SKM-1 treated with dmso at 0.1 percent for 144 hours (cell line): ENCODE measurements at regions not wholly inside any gene's neighbourhood (a gene's known extent, or its start where the extent isn't known, plus 50 kb on each side); places are given as distances from the start of the nearest gene placed in this dataset.

Experiments
- DNase-seq: peaks from one replicate; lab custom pipeline; 2025; ENCODE audit not compliant: unreplicated experiment; lab: John Stamatoyannopoulos, UW

DNA sequence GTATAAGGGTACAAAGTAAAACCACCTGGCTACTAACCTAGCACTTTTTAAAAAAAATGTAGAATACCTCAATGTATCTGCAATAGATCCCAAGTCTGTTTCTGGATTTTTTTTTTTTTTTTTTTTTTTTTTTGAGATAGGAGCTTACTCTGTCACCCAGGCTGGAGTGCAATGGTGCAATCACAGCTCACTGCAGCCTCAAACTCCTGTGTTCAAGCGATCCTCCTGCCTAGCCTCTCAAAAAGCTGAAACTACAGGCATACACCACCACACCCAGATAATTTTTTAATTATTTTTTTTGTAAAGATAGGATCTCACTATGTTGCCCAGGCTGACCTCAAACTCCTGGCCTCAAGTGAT lies 537.5 kb upstream of the CAMK1G start:
- no peak for DNase-seq

DNA sequence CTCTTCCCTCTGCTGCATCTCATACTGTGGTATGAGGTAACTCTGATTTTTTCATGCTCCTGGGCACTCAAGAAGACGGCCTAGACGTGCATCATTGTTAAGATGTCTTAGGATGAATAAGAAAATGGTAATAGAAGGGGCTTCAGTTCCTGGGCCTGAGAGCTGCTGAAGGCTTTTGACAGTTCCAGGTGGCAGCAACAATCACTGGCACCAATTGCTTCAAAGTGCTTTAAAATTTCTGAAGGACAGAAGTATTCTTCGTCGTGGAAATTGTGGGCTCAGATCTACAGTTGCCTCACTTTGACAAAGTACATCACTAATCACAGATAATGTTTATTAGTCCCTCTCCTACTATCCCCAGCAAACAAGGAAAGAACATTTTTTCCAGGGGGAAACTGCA lies 536.6 kb upstream of the CAMK1G start:
- no peak for DNase-seq

DNA sequence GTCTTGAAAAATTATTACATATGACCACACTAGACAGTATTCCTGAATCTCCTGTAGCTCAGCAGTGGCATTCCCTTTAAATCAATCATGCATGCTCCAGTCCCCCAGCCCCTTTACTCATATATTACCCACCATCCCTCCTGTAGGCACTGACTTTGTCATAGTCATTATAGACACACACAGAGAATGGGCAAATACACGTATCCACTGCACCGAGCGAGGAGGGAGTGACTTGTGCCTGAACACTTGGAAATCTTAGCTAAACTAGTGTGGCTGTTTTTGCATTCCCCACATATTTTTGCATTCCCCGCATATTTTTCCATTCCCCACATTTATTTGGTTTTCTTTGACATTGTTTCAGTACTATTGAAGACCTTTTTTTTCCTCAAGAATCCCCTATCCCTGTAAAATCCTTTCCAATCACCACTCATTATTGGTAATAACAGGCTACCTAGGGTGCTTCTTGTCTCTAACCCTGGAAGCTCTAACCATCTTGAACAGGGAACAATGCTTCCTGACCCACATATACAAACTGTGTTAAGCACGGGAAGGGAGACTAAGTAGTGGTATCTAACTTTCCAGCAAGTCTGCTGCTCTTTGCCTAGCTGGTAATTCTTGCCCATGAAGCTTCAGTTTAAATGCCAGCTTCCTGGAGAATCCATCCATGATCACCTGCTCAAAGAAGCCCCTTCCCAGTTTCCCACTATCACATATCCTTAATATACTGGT lies 534.4 kb upstream of the CAMK1G start:
- no peak for DNase-seq

DNA sequence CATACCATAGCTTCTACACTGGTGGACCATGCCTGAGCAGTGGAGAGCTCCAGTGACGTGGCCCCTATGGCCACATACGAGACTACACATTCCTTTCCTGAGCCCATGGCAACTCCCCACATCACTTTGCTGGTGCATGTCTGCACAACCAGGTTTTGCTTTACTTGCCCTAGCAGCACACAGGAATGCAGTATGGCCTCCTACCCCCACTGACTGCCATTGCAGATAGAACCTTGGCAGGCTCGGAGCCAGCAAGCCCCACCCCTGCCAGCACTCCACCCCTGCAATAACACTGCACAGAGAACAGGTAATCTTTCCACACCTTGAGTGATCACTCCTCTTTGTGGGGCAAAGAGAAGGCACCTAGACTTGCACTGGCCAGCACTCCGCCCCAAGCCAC lies 531.9 kb upstream of the CAMK1G start:
- DNase-seq = no peak

DNA sequence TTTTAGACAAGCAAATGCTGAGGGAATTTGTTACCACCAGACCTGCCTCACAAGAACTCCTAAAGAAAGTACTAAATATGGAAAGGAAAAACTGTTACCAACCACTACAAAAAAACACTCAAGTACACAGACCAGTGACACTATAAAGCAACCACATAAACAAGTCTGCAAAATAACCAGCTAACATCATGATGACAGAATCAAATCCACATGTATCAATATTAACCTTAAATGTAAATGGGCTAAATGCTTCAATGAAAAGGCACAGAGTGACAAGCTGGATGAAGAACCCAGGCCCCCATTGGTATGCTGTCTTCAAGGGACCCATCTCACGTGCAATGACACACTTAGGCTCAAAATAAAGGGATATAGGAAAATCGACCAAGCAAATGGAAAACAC lies 529.9 kb upstream of the CAMK1G start:
- no peak for DNase-seq

DNA sequence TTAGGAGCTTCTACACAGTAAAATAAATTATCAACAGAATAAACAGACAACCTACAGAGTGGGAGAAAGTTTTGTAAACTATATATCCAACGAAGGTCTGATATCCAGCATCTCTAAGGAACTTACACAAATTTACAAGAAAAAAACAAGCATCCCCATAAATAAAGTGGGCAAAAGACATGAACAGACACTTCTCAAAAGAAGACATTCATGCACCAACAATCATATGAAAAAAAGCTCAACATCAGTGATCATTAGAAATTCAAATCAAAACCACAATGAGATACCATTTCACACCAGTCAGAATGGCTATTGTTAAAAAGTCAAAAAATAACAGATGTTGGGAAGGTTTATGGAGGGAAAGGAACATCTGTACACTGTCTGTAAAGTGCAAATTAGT lies 526.4 kb upstream of the CAMK1G start:
- no peak for DNase-seq

DNA sequence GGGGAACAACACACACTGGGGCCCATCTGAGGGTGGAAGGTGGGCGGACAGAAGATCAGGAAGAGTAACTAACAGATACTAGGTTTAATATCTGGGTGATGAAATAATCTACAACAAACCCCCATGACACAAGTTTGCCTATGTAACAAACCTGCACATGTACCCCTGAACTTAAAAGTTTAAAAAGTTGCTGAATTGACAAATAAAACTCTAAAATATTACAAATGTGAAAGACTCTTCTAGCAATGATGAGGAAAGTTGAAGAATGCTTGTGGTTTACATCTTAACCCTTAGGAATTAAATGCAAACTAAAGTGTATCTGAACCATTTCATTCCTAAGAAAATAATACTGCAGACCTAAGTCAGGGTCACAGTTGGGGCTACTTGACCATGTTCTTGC lies 525.6 kb upstream of the CAMK1G start:
- DNase-seq = no peak

DNA sequence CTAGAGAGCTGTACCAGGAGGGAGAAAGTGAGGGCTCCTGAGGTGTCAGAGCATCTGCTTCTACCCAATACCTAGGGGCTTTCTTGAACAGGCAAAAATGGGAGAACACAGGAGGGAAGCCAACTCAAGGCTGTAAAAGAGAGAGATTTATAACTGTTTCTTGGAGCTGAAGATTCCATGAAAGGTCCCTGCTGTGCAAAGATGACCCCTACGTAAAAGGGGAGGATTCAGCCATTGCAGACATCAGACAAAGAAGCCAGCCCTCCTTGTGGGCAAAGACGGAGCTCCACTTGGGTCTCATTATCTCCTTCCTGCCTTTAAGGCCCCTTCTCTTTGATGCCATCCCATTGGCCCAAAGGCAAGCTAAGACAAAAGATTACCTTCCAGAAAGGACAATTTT lies 524.1 kb upstream of the CAMK1G start:
- DNase-seq = no peak

DNA sequence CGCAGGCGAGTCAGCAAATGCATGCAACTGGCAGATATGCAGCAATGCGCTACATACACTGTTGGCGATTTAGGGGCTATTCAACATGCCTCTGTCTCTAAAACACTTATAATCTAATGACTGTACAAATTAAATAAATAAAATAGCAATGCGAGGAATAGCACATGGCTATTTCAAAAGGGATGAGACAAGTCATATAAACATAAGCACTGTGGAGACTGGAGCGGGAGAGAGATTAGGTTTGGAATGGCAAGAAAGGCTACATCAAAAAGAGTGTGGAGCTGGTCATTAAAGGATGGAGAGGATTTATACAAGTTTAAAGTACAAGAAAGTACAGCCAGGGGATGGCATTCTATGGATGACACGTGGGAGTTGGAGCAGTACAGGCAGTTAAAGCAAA lies 523.5 kb upstream of the CAMK1G start:
- no peak for DNase-seq

DNA sequence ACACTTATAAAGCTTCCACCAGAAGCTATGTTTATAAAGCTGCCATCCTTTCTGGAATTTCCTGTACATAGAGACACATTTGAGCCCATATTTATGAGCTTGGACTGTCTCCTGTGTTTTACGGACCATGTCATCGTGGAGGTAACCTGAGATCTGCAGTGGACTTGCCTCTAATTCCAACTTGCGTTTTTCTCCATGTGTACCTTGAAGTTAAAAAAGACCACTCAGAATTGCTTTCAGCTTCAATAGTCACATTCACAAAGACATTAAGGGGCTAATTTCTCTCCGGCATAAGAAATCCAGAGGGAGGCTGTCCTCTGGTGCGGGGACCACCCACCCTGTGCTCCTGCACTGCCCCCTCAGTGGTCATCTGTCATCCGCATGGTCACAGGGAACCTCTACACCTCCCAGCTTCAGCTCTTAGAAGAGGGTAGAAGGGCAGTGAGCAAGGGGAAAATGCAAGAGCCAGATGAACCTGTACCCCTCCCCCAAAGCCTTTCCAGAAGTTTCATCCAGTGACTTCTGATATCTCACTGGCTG lies 521.4 kb upstream of the CAMK1G start:
- no peak for DNase-seq

DNA sequence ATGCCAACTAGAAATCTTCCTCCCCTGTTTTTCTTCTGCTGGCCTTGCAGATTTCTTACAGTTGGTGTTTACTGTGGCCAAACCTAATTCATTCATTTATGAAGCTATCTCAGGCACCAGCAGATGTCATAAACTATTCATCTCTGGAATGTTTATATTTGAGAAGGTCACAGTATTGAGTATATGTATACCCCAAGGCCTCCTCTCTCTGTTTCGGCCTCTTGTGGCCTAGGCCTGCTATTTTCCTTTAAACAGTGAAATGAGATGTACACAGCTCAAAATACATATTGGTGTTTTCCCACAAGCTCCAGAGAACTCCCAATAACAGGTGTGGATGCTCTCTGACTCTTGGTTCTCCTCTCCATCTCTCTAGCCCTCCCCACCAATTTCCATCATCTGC lies 520.7 kb upstream of the CAMK1G start:
- no peak for DNase-seq

DNA sequence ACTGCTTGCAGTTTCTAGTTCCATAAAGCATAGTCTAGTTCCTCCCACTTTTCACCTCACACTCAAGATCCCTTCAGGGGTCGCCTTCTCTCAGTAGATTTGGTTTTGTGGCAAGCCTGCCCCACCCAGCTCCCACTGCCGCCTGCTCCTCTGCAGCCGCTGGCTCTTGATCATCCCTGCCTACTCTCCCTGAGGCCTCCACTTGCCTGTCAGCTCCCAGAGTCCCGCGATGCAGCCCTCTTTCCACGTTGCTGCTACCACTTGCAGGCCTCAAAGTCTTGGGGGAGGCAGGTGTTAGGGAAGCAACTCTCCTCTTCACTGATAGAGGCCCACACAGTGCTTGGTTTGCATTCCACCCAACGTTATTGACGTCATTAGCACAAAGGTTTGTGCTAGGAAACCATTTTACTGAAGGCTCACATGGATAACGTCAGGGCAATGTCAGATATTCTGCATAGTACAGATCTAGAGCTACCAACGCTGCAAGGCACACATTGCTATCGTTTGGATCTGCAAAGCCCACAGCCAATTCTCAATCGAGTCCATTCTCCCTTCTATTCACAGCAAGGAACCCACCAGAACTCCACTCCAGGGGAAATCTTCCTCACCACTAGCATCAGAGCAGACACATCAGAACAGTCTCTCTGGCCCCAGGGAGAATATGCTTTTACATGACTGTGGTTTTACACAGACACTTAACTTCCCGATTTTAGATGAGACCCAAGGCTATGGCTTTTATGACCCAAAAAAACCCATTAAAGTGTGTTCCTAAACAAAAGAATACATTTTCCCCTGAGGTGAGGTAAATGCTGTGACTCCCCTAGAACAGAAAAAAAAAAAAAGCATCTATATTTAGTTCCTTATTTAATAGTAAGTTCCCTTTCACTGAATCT lies 519.5 kb upstream of the CAMK1G start:
- DNase-seq = peak; percentile 32

DNA sequence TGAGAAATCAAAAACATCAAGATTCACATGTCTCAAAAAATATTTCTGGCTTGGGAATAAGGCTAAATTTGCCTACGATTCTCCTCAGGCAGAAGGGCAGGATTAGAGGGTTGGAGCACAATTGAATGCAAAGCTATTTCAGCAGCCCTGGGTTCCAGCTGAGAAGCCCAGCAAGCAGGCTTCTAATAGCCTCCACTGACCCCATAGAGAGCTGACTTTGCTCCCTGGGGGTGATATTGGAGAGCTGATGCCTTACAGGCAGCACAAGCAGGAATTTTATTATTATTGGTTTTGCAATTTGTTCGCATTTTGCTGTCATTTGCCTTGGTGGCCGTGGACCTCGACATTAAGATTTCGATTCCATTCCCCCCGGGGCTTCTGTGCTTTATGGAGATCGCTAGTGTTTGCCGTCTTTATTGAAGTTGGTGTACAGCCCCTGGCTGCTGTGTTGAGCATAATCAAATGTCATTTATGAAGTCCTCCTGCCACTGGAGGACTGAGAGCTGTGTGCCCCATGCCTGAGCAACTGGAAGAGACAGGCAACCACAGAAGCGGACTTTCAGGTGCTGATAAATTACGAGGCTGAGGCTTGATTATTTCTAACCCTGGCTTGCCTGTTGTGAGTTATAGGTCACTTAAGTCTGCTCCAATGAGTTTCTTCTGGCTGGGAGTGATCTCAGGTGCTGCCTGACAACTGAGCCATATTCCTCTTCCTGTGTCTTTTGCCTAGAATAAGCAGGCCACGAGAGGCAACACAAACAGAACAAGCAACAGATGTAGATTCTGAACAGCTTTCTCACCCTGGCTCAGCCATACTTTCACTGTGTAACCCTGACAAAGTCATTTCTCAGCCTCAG lies 518.4 kb upstream of the CAMK1G start:
- no peak for DNase-seq

DNA sequence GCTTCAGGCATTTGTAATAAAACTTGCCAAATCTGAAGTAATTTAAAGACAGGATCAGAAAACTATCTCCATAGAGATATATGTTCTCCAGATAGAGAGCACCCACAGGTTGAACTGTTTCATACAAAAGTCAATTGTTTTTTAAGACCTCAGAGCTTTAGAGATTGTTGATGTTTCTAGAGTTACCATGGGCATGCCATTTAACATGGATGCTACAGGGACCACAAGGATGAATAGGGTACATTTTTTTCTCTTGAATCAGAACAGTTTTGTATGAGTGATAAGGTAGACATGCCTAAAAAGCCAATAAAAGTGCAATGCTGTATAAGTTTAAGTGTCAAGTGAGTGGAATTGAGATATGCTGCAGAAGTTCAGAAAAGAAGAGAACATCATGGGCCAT lies 511.0 kb upstream of the CAMK1G start:
- DNase-seq = no peak

DNA sequence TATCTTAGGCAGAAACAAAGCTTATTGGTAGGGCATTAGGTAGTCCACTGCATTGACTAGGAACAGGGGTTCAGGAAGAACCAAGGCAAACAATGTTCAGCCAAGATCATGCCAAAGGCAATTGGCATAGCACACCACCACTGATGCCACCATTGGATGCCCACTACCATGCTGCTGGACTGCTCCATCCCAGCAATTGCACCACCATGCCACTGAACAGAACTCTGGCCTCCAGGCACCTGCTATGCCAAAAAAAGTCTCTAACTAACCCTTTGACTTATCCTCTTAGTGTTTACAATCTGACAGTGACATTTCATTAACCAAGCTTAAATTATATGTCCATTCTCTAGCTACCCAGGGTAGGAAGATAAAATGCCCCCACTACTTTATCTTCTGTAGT lies 509.6 kb upstream of the CAMK1G start:
- DNase-seq = no peak

DNA sequence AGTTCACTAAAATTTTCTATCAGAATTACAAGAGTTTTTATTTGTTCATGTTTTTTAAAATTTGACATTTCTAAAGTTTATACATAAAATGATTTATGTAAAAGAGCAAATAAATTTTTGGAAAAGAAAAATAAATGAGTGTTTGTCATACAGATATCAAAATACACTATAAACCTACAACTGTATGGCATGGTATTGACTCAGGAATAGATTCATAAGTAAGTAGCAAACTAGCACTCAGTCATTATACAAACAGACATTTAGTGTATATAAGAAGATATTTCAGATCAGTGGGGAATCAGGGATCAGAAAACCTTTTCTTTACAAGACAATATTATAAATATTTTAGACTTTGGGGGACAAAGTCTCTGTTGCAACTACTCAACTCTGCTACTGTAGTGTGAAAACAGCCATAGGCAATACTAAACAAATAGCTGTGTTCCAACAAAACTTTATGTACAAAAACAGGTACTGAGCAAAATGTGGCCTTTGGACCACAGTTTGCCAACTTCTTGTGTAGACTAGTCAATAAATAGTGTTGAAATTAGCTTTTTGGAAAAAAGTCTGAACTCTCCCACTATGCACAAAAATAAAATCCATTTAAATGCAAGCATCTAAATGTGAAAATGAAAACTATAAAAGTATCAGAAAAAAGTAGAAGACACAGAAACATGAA lies 508.8 kb upstream of the CAMK1G start:
- DNase-seq = no peak

DNA sequence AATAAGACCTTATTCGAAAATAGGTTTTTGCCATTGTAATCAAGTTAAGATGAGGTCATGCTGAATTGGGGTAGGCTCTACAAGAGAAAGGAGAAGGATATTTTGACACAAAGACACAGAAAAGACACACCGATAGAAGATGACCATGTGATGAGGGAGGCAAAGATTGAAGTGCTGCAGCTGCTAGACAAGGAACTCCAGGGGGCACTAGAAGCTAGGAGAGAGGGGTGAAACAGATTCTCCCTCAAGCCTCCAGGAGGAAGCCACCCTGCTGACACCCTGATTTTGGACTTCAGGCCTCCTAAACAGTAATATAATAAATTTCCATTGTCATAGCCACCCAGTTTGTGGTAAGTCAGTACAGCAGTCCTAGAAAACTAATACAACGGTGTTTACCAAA lies 506.8 kb upstream of the CAMK1G start:
- DNase-seq = peak; percentile 39

DNA sequence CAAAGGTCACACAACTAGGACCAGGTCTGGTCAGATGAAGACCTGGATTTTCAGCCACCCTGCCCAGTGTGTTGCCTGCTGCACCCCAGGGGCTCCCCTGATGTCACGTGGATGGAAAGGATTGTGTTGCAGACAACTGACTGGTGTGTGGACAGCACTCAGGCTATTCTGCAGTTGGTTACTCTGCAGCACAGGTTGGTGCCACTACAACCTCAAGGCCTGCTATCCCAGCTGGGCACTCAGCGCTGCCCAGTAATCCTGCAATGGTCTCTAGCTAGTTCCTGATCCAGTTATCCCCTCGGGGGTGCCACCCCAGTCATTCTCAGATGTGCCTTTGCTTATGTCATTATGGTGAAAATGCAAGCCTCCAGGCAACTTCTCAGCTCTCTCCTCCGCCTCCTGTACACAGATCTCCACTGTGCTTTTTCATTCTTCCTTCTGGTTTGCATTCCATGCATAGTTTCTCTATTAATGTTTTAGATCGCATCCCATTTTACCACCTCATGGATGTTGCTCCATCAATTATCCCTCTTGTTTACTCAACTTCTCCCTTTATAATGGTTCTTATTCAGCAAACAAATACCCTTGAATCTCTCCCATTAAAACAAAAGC lies 503.2 kb upstream of the CAMK1G start:
- no peak for DNase-seq

DNA sequence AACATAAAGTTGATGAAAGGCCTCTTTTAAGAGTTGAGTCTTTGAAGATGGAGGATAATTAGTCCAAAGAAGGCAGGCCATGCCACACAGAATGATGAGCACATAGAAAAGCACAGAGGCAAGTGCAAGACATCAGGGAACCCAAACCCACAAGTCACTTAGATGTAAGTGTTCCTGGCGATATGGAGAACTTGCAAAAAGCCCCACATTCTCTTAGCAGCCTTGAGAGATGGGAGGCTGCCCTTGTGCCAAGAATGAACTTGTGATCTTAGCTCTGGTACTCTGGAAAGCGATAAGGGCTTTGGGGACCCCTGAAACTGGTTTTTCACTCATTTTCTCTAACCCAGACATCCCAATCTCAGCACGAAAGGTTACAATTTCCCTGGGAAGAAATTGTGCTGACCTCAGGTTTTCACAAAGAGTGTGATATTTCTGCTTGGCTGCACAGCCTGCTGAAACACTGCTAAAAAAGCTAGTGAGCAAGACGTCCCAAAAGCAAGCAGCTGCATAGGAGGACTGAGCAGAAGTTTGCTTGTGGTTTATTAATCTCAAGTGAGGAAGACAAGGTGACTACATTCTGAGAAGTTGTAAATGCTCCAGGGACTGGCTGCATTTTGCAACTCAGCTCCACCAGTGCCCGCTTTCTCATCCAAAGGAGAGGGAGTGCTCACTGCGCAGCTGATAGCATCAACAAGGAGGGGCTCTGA lies 496.9 kb upstream of the CAMK1G start:
- no peak for DNase-seq

DNA sequence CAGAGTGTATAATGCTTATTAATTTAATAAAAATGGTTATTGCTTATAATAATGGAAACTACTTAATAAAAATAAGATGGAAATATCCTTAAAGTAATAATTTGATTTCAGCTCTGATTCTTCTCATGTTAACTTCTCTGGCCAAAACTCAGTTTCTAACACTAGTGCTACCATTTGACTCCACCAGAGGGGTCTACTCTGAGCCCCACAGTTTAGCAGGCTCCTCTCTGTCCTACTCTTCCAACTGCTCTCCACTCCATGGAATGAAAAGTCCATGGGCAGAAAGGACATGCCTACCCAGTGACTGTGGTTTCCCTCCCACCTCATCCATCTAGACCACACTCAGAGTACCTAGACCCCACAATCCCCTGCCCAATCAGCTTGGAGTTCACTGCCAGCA lies 489.1 kb upstream of the CAMK1G start:
- DNase-seq = no peak
